ENCODE measurements at regions not wholly inside any gene's neighbourhood (a gene's known extent, or its start where the extent isn't known, plus 50 kb on each side); places are given as distances from the start of the nearest gene placed in this dataset.
"Not testable (repeated sequence)": the region's sequence is repeated elsewhere in the genome, so short reads cannot be mapped to it uniquely, and the experiment has no call there.

- no peak for DNase-seq (ENCODE audit: low read depth in 2 of 3, low spot score in 2 of 3)
Observed at GRCh38 chr5:42235241-42235640, 188.0 kb upstream of the GHR start.

GRCh38 chr5:42235837-42236236, 187.4 kb upstream of the GHR start:
- no peak for DNase-seq (ENCODE audit: low read depth in 2 of 3, low spot score in 2 of 3)

- DNase-seq (ENCODE audit: low read depth in 2 of 3, low spot score in 2 of 3): no peak
Observed at GRCh38 chr5:42241636-42242035, 181.6 kb upstream of the GHR start.

DNA sequence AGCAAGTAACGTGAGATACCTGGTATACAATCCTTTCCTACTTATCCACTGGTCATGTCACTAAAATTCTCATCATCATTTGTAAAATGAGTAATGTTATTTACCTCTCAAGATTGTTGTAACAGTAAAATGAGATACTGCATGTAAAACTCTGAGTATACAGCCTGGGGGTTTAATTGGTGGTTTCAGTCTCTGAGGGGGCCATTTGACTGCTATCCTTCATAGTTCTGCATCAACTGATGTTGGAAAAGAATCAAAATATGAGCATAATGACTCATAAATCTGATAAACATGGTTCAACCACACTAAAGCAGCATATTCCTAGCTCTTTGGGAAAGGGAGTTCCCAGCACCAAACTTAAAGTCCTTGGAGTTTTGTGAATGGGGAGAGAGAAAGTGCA, 181.0 kb upstream of the GHR start:
- no peak for DNase-seq (ENCODE audit: low read depth in 2 of 3, low spot score in 2 of 3)

- DNase-seq (ENCODE audit: low read depth in 2 of 3, low spot score in 2 of 3): no peak
Observed at GRCh38 chr5:42242881-42243485, 180.3 kb upstream of the GHR start.

DNA sequence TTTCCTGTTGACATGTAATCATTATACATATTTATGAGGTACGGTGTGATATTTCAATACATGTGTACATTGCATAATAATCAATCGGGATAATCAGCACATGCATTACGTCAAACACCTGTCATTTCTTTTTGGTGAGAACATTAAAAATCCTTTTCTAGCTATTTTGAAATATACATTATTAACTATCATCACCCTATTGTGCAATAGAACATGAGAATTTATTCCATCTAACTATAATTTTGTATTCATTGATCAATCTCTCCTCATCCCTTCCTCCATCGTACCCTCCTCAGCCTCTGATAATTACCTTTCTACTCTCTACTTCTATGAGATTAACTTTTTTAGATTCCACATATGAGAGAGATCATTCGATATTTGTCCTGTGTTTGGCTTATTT, 170.9 kb upstream of the GHR start:
- no peak for DNase-seq (ENCODE audit: low read depth in 2 of 3, low spot score in 2 of 3)

- not testable (repeated sequence) for DNase-seq (ENCODE audit: low read depth in 2 of 3, low spot score in 2 of 3)
Observed at GRCh38 chr5:42259914-42260313, 163.3 kb upstream of the GHR start.

DNA sequence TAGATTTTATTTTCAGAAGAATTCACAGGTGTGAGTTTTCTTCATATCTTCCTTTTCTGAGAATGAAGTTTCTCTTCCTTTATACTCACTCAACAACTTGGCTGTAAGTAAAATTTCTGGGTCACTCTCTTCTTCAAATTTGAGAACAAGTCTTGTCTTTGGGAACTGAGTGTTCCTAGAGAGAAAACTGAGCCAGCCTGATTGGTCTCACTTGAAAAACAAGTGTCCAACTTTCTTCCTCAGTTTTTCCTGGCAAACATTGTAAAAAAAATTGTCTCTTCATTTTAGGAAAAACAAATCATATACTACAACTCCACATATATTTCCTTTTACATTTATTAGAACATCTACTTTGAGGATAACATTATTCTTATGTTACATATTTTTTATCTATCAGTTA, 156.1 kb upstream of the GHR start:
- no peak for DNase-seq (ENCODE audit: low read depth in 2 of 3, low spot score in 2 of 3)

GRCh38 chr5:42268170-42268569, 155.1 kb upstream of the GHR start:
- not testable (repeated sequence) for DNase-seq (ENCODE audit: low read depth in 2 of 3, low spot score in 2 of 3)

DNA sequence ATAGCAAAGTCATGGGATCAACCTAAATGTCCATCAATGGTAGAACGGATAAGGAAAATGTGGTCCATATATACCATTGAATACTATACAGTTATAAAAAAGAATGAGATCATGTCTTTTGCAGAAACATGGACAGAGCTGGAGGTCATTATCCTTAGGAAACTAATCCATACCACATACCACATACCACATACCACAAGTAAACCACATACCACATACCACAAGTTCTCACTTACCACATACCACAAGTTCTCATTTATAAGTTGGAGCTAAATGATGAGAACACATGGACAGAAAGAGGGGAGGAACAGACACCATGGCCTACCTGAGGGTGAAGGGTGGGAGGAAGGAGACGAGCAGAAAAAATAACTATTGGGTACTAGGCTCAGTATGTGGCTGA, 154.6 kb upstream of the GHR start:
- DNase-seq (ENCODE audit: low read depth in 2 of 3, low spot score in 2 of 3): no peak

GRCh38 chr5:42270771-42271170, 152.5 kb upstream of the GHR start:
- DNase-seq (ENCODE audit: low read depth in 2 of 3, low spot score in 2 of 3): no peak

GRCh38 chr5:42274913-42275312, 148.3 kb upstream of the GHR start:
- no peak for DNase-seq (ENCODE audit: low read depth in 2 of 3, low spot score in 2 of 3)

- DNase-seq (ENCODE audit: low read depth in 2 of 3, low spot score in 2 of 3): no peak
Observed at GRCh38 chr5:42277293-42277692, 145.9 kb upstream of the GHR start.

DNA sequence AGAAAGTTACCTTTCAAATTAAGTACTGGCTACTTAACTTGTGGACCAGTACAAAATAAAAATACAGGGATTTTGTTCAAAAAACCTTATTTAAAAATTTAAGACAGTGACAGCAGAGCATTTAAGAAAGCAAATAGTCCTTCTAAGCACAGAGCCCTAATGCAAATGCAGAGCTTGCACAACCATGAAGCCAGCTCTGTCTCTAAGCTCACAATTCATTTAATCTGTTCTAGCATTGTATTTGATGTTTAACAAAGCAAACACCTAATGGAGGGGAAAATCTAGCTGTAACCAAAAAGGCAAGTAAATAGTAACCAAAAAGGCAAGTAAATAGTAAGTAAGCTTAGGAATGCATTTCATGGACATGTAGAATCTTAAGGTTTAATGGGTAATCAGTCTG, 138.7 kb upstream of the GHR start:
- no peak for DNase-seq (ENCODE audit: low read depth in 2 of 3, low spot score in 2 of 3)

DNA sequence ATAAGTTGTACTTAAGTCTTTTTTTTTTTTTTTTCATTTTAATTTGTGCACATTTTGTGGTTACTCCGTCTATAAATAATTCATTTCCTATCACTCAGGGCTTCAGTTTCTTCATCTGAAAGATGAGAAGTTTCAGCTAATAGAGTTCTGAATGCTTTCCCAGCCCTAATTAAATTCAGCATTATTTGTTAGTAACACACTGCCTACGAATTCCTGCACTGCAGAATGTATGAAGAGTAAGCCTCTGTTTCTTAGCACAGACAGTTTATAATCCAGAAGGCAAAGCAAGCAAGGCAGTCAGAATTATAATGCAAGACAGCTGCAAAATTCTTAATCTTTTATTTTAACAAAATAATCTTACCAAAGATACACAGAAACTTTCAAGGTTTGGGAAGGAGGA, 138.0 kb upstream of the GHR start:
- no peak for DNase-seq (ENCODE audit: low read depth in 2 of 3, low spot score in 2 of 3)

- DNase-seq (ENCODE audit: low read depth in 2 of 3, low spot score in 2 of 3): no peak
Observed at GRCh38 chr5:42300496-42300895, 122.7 kb upstream of the GHR start.

DNA sequence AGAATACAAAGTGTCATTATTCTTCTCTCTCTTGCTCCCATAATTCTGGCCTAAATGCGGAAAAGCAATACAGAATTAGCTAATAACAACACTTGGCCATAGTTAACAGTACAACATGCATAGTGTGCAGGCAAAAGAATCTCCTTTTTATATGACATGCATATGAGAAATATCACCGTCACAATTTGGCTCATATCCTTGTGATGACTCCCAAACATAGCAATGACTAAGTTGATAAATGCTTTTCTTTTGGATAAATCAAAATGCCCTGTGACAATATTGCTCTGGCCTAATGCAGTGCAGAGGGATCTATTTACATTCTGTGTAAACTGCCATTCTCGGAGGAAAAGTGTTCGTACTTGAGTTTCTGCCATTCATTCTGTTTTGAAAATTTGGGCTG, 121.9 kb upstream of the GHR start:
- no peak for DNase-seq (ENCODE audit: low read depth in 2 of 3, low spot score in 2 of 3)

DNA sequence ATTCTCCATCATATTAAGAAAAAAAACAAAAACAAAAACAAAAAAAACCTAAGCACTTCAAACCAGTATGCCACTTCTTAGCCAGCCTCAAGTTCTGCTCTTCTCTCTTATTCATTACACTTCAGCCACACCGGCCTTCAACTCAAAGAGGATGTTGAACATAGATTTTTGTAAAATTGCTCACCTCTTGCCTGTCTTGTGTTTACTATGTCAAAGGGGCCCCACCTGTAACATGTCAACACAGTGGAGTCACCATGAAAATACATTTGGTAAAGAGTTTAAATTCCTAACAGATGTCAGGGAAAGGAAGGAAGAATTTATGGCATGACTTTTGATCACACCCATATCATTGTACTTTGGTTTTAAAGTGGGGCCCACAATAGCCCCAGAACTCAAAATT, 121.1 kb upstream of the GHR start:
- no peak for DNase-seq (ENCODE audit: low read depth in 2 of 3, low spot score in 2 of 3)

DNA sequence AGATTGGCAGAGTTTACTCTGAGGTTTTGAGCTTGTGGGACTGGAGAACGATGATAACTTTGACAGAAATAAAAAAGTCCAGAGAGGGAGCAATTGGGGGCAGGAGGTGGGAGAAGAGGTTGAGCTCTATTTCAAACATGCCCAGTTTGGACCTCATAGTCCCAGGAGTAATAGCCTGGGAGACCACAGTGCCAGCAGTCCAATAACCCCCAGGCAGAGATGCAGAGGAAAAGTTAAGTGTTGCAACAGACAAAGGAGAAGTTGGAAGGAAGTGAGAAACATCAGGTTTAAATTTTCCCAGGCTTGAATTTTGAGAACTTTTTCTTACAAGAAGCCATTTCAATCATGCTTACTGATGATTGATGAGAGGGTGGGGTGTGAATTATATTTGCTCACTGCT, 117.0 kb upstream of the GHR start:
- DNase-seq (ENCODE audit: low read depth in 2 of 3, low spot score in 2 of 3): no peak

DNA sequence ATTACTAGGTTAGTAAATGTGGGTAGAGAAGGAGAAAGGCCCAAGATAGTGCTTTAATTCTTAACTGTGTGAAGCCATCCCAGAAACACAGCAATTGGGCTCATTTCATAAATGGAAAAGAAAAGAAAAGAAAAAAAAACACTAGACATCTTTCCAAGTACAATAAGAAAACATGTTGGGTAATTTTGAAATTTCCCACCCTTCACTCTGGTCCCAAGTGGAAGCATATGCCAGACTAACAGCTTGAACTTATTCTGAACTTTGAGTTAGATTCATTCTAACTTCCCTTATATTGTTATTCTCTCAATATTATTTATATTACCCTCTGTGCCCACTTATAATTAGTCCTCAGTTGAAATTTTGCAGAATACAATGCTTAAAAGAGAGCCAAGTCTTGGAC, 113.4 kb upstream of the GHR start:
- DNase-seq (ENCODE audit: low read depth in 2 of 3, low spot score in 2 of 3): no peak

DNA sequence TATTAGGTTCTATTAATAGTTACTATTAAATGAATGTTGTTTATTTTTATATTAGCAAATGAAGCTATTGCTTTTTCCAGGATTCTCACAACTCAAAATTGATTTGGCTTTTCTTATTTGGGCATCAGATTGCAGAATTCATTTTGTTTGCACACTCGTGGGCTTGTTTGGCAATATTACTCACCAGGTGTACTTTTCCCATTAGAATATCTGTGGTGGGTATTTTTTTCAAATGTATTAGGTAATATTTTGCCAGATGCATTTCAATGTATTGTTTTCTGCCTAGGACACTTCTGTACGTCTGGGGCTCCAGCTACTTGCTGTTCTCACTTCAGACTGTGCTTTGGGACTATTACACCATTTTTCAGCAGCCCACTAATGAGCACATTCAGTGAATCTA, 108.0 kb upstream of the GHR start:
- DNase-seq (ENCODE audit: low read depth in 2 of 3, low spot score in 2 of 3): no peak

DNA sequence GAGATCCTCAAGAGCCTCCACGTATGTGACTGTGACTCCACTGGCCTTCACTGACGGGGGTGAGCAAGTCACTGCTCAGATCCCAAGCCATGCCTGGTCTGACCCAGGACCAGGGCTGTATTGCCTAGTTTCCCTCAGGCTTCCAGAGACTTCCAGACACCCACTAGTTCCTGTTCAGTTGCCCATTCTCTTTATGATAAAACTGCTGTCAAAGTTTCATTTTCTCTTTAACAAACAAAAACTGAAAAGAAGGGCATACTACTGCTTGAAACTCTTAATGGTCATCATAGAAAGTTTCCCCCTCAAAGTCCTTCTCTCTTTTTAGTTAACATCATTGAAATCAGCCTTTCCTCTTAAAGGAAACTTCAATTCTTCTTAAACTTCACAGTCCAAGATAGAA, 105.7 kb upstream of the GHR start:
- DNase-seq (ENCODE audit: low read depth in 2 of 3, low spot score in 2 of 3): no peak

DNA sequence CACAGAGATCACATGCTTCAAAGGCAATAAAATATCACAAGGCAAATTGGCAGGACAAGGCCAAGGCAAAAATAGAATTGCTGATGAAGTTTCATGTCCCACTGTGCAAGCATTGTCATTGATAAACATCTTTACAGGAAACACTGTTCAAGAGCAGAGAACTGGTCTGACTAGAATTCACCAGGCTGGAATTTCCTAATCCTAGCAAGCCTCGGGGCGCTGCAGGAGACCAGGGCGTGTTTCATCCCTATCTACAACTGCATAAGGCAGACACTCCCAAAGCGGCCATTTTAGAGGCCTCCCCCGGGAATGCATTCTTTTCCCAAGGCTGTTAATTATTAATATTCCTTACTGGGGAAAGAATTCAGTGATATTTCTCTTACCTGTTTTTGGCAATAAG, 103.7 kb upstream of the GHR start:
- not testable (repeated sequence) for DNase-seq (ENCODE audit: low read depth in 2 of 3, low spot score in 2 of 3)

DNA sequence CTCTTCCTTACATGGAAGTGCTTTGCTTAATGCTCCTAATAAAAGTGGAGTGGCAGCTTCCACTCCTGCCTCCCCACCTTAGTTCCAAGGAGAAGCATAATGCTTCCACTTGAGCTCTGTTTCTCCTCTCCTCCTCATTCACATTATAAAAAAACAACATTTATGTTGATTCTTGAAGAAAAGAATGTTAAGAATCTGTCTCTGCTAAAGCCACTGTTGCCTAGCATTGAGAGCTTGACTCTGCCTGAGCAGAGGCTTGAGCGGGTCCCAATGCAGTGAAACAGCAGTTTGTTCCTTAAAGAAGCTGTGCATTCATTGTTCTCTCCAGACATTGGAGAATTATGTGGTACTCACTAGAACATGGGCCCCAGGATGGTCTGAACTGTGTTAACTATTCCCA, 101.5 kb upstream of the GHR start:
- DNase-seq (ENCODE audit: low read depth in 2 of 3, low spot score in 2 of 3): no peak
